ENCODE measurements at regions not wholly inside any gene's neighbourhood (a gene's known extent, or its start where the extent isn't known, plus 50 kb on each side); places are given as distances from the start of the nearest gene placed in this dataset.

- H3K9me3 ChIP-seq, result no peaks in the 10 kb centered on the region
- intact Hi-C loops (cut with DNase I), result no loop called here
- peaks cover 2% of the 10 kb centered on the region for H3K4me1 ChIP-seq (ENCODE audit: insufficient read depth)
- peak overlapping the region in 1 of 2 donors; percentile 25 for H3K27ac ChIP-seq
- no peak for TF ChIP-seq EP300 (IDR thresholded peaks at IDR 0.05)
- no peak for TF ChIP-seq CTCF (IDR thresholded peaks at IDR 0.05)
- no peak for TF ChIP-seq POLR2A (IDR thresholded peaks at IDR 0.05)
- WGBS, 3 donors, result 43 to 70% (median 59%) methylated on average over 3 of the region's 3 CpGs
- no peak overlapping the region for H3K4me3 ChIP-seq
- H3K27me3 ChIP-seq, result no peaks in the 10 kb centered on the region
- DNase-seq, result no peak
- no peaks in the 10 kb centered on the region for H3K36me3 ChIP-seq
Measured at GRCh38 chr4:64192731-64193412, 216.4 kb downstream of the TECRL start.

GRCh38 chr4:64174247-64174882, 234.9 kb downstream of the TECRL start:
- Histone ChIP-seq H3K4me1 (ENCODE audit: insufficient read depth) (no peaks in the 10 kb centered on the region), H3K9me3 (no peaks in the 10 kb centered on the region), H3K27me3 (peaks cover 3% of the 10 kb centered on the region), H3K27ac (no peak overlapping the region), H3K36me3 (no peaks in the 10 kb centered on the region), H3K4me3 (no peak overlapping the region)
- no peak for DNase-seq
- intact Hi-C loops (cut with DNase I), result no loop called here
- TF ChIP-seq EP300 (IDR thresholded peaks at IDR 0.05) (no peak), CTCF (IDR thresholded peaks at IDR 0.05) (no peak), POLR2A (IDR thresholded peaks at IDR 0.05) (no peak)
- 95 to 98% (median 96%) methylated on average over 14 of the region's 14 CpGs for WGBS, 3 donors

- no peaks in the 10 kb centered on the region for H3K27me3 ChIP-seq
- H3K36me3 ChIP-seq, result no peaks in the 10 kb centered on the region
- WGBS, 3 donors, result 24 to 25% (median 24%) methylated on average over 3 of the region's 3 CpGs
- no peak for DNase-seq
- TF ChIP-seq POLR2A (IDR thresholded peaks at IDR 0.05) (no peak), EP300 (IDR thresholded peaks at IDR 0.05) (no peak), CTCF (IDR thresholded peaks at IDR 0.05) (no peak)
- no peaks in the 10 kb centered on the region for H3K9me3 ChIP-seq
- peaks cover 2% of the 10 kb centered on the region for H3K4me1 ChIP-seq (ENCODE audit: insufficient read depth)
- intact Hi-C loops (cut with DNase I), result no loop called here
- H3K27ac ChIP-seq, result no peak overlapping the region
- no peak overlapping the region for H3K4me3 ChIP-seq
Measured at GRCh38 chr4:64166365-64166764, 242.9 kb downstream of the TECRL start.

- WGBS, 3 donors, result 13 to 19% (median 19%) methylated on average over 7 of the region's 7 CpGs
Measured at GRCh38 chr4:64158648-64159326, 250.5 kb downstream of the TECRL start.

More at GRCh38 chr4:64158648-64159326, 250.5 kb downstream of the TECRL start:
- peak in 3 of 5 donors; percentile 38 to 58 (median 44) for DNase-seq
- Histone ChIP-seq H3K4me3 (no peak overlapping the region), H3K36me3 (no peaks in the 10 kb centered on the region), H3K27ac (no peak overlapping the region), H3K27me3 (no peaks in the 10 kb centered on the region), H3K4me1 (ENCODE audit: insufficient read depth) (no peaks in the 10 kb centered on the region), H3K9me3 (no peaks in the 10 kb centered on the region)
- intact Hi-C loops (cut with DNase I), result no loop called here
- TF ChIP-seq POLR2A (IDR thresholded peaks at IDR 0.05), result no peak
- peak in 1 of 3 donors; percentile 31 for TF ChIP-seq CTCF (IDR thresholded peaks at IDR 0.05)

Measured in ovary (tissue), 7 donors.